ENCODE measurements at regions not wholly inside any gene's neighbourhood (a gene's known extent, or its start where the extent isn't known, plus 50 kb on each side); places are given as distances from the start of the nearest gene placed in this dataset.

DNA sequence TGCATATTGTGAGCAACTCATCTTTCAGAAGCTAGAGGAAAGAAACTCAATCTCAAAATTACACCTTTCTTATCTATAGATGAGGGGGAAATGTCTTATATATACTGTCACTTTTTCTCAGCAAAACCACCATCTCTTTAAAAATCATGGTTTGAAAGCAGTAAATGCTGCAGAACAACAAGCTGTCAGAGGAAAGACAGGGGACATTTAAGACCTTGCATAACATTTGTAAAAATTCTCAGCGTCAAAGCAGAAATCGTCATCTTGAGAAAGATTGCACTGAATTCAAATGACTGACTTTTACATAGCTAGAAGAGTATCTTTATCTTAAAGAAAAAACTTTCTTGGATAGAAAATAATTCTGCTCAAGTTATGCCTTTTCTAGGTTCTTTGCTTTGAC is 122.2 kb upstream of the CADPS start:
- no peaks in the 10 kb centered on the region for H3K27me3 ChIP-seq (ENCODE audit: control insufficient read depth, insufficient read depth, low read length)
- POLR2A ChIA-PET: no interaction called here
- DNase-seq (ENCODE audit: low read depth, low spot score): no peak
- no peak overlapping the region for H3K27ac ChIP-seq (ENCODE audit: low read depth, low read length)
- no peaks in the 10 kb centered on the region for H3K9me3 ChIP-seq (ENCODE audit: control insufficient read depth, insufficient read depth, low read length)
- H3K4me3 ChIP-seq (ENCODE audit: low read depth, low read length): no peak overlapping the region
- CTCF ChIA-PET: no interaction called here
- TF ChIP-seq, protein P1, sequence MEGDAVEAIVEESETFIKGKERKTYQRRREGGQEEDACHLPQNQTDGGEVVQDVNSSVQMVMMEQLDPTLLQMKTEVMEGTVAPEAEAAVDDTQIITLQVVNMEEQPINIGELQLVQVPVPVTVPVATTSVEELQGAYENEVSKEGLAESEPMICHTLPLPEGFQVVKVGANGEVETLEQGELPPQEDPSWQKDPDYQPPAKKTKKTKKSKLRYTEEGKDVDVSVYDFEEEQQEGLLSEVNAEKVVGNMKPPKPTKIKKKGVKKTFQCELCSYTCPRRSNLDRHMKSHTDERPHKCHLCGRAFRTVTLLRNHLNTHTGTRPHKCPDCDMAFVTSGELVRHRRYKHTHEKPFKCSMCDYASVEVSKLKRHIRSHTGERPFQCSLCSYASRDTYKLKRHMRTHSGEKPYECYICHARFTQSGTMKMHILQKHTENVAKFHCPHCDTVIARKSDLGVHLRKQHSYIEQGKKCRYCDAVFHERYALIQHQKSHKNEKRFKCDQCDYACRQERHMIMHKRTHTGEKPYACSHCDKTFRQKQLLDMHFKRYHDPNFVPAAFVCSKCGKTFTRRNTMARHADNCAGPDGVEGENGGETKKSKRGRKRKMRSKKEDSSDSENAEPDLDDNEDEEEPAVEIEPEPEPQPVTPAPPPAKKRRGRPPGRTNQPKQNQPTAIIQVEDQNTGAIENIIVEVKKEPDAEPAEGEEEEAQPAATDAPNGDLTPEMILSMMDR (IDR thresholded peaks at IDR 0.05; ENCODE audit: low read depth, low read length): no peak

DNA sequence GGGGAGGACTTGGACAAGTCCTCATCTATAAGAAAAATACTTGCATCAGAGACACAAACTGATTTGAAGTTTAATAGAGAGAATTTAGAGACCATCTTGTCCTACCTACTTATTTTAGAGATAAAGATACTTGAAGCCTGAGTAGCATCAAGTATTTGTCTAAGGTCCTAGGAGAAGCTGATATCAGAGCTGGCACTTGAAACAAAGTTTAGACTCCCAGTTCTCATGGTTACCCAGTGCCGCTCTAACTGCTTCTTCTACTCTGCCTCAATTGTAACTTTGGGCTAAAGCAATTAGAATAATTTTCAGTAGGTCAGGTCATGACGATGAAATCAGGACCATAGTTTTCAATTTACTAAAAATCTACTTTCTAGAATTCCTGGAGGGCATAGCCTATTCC is 123.9 kb upstream of the CADPS start:
- Histone ChIP-seq H3K4me3 (ENCODE audit: low read depth, low read length) (no peak overlapping the region), H3K9me3 (ENCODE audit: control insufficient read depth, insufficient read depth, low read length) (no peaks in the 10 kb centered on the region), H3K27ac (ENCODE audit: low read depth, low read length) (no peak overlapping the region), H3K27me3 (ENCODE audit: control insufficient read depth, insufficient read depth, low read length) (no peaks in the 10 kb centered on the region)
- CTCF ChIA-PET: no interaction called here
- TF ChIP-seq, protein P1 (IDR thresholded peaks at IDR 0.05; ENCODE audit: low read depth, low read length): no peak
- POLR2A ChIA-PET: no interaction called here
- DNase-seq (ENCODE audit: low read depth, low spot score): no peak

DNA sequence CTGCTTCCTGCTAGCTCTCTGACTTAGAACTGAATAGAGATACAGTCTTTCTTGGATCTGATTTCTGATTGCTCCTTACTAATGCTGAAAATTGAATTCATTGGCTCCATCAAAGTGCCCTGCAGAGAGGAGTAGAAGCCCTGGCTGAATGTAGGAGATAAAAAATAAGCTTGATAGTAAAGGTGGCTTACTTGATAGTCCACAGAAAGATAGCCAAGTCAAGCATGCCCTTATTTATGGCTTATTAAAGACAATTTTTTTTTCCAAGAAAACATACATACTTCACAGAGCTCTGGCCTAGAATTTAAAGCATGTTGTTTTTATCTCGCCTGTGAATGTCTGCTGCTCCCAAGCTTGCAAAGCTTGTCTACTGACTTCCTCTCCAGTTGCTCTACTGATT is 124.6 kb upstream of the CADPS start:
- TF ChIP-seq, protein P1 (IDR thresholded peaks at IDR 0.05; ENCODE audit: low read depth, low read length): no peak
- POLR2A ChIA-PET: no interaction called here
- H3K4me3 ChIP-seq (ENCODE audit: low read depth, low read length): no peak overlapping the region
- no peaks in the 10 kb centered on the region for H3K27me3 ChIP-seq (ENCODE audit: control insufficient read depth, insufficient read depth, low read length)
- no peak overlapping the region for H3K27ac ChIP-seq (ENCODE audit: low read depth, low read length)
- CTCF ChIA-PET: no interaction called here
- DNase-seq (ENCODE audit: low read depth, low spot score): no peak
- no peaks in the 10 kb centered on the region; the same call in 1 of the 2 replicates for H3K9me3 ChIP-seq (ENCODE audit: control insufficient read depth, insufficient read depth, low read length)

DNA sequence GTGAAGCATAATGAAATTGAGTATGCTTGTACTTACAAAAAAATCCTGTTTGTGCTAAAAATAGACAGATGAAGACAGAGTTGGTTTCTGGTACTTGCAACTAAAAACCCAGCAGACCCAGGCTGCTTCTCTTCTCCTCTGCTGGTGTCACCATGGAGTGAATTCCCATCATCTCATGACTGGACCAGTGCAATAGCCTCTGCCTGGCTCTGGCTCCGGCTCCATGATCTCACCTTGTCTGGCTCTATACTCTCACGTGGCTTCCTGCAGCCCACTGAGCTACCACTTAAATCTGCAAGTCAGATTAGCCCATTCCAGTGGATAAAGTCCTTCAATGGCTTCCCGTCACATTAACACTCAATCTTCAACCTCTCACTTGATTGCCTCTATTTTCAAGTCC is 129.2 kb upstream of the CADPS start:
- no peaks in the 10 kb centered on the region for H3K27me3 ChIP-seq (ENCODE audit: control insufficient read depth, insufficient read depth, low read length)
- H3K9me3 ChIP-seq (ENCODE audit: control insufficient read depth, insufficient read depth, low read length): no peaks in the 10 kb centered on the region; the same call in 1 of the 2 replicates
- ChIA-PET CTCF (no interaction called here), POLR2A (no interaction called here)
- H3K4me3 ChIP-seq (ENCODE audit: low read depth, low read length): no peak overlapping the region
- H3K27ac ChIP-seq (ENCODE audit: low read depth, low read length): no peak overlapping the region
- TF ChIP-seq, protein P1 (IDR thresholded peaks at IDR 0.05; ENCODE audit: low read depth, low read length): no peak
- DNase-seq (ENCODE audit: low read depth, low spot score): no peak

DNA sequence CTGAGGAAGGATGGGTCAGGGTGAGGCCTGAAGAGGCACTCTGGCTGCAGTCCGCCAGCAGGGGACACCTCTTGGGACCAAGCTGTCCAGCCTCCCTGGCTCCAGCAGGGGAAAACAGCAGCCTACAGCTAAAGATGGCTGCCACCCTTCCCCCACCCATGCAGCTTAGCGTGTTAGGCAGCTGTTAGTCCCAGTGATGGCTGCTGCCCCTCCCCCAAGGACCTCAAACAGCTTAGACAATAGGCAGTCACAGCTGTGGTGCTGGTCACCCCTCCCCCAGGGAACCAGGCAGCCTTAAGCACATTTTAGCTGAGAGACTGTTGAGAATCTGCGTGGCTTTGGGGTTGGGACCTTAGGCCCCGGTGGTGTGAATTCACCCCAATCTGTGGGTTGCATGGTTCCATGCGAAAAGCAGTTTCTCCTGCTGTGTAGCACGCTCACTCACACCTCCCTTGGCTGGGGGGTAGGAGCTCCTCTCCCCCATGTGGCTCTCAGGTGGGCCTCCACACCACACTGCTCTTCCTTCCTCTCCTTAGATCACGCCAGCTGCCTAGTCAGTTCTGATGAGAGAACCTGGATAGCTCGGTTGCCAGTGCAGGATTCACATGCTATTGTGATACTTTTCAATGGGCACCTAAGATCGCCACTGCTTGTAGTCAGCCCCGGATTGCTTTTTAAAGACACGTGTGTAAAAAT is 140.5 kb upstream of the CADPS start:
- DNase-seq (ENCODE audit: low read depth, low spot score): no peak
- ChIA-PET CTCF (no interaction called here), POLR2A (no interaction called here)
- TF ChIP-seq, protein P1 (IDR thresholded peaks at IDR 0.05; ENCODE audit: low read depth, low read length): no peak
- H3K27me3 ChIP-seq (ENCODE audit: control insufficient read depth, insufficient read depth, low read length): no peaks in the 10 kb centered on the region
- no peak overlapping the region for H3K4me3 ChIP-seq (ENCODE audit: low read depth, low read length)
- no peak overlapping the region for H3K27ac ChIP-seq (ENCODE audit: low read depth, low read length)
- H3K9me3 ChIP-seq (ENCODE audit: control insufficient read depth, insufficient read depth, low read length): peaks cover 8% of the 10 kb centered on the region; the same call in 1 of the 2 replicates

Measured in AG04450 (cell line).